SH-SY5Y (cell line): ENCODE measurements at regions not wholly inside any gene's neighbourhood (a gene's known extent, or its start where the extent isn't known, plus 50 kb on each side); places are given as distances from the start of the nearest gene placed in this dataset.

ENCODE experiments used
- GATA2 ChIP-seq: IDR thresholded peaks from 2 replicates; pipeline ENCODE4 v1.6.1; 2011; ENCODE audit warnings: mild to moderate bottlenecking, low read depth, low read length
- GATA3 ChIP-seq: IDR thresholded peaks from 2 replicates; pipeline ENCODE4 v1.6.1; 2011; ENCODE audit warnings: low read depth, mild to moderate bottlenecking, low read length, moderate library complexity

GRCh38 chr9:82275258-82275927 is 286.8 kb downstream of the SPATA31D1 start:
- TF ChIP-seq GATA2 (no peak), GATA3 (no peak)
